H9 (cell line): ENCODE measurements at regions not wholly inside any gene's neighbourhood (a gene's known extent, or its start where the extent isn't known, plus 50 kb on each side); places are given as distances from the start of the nearest gene placed in this dataset.

Experiments
- DNase-seq: peaks from one replicate; pipeline ENCODE4 v3.0.0-alpha.2; 2017
- H2AFZ ChIP-seq: one replicate; pipeline ENCODE4 v1.6.1; 2013; ENCODE audit warnings: mild to moderate bottlenecking, low read length, control low read depth, moderate library complexity
- H2AK5ac ChIP-seq: 2 replicates; pipeline ENCODE4 v1.6.1; 2013; ENCODE audit warnings: low read length, control low read depth, mixed read lengths; ENCODE audit not compliant: insufficient read length
- H2BK120ac ChIP-seq: one replicate; pipeline ENCODE4 v1.6.1; 2013; ENCODE audit warnings: low read depth, mild to moderate bottlenecking, low read length, control low read depth, inconsistent platforms; ENCODE audit not compliant: poor library complexity, severe bottlenecking
- H2BK12ac ChIP-seq: 2 replicates; pipeline ENCODE4 v1.6.1; 2013; ENCODE audit warnings: low read length, control low read depth, mixed read lengths, low read depth; ENCODE audit not compliant: insufficient read length
- H2BK15ac ChIP-seq: 2 replicates; pipeline ENCODE4 v1.6.1; 2013; ENCODE audit warnings: low read depth, low read length, control low read depth
- H2BK20ac ChIP-seq: one replicate; pipeline ENCODE4 v1.6.1; 2013; ENCODE audit warnings: low read depth, mild to moderate bottlenecking, low read length, control low read depth, inconsistent platforms; ENCODE audit not compliant: poor library complexity, severe bottlenecking
- H2BK5ac ChIP-seq: 2 replicates; pipeline ENCODE4 v1.6.1; 2013; ENCODE audit warnings: low read length, control low read depth, mixed read lengths; ENCODE audit not compliant: insufficient read length
- H3K14ac ChIP-seq: 2 replicates; pipeline ENCODE4 v1.6.1; 2013; ENCODE audit warnings: low read length, control low read depth; ENCODE audit not compliant: insufficient read depth
- H3K18ac ChIP-seq: 2 replicates; pipeline ENCODE4 v1.6.1; 2013; ENCODE audit warnings: low read depth, mild to moderate bottlenecking, mixed read lengths, low read length, control low read depth; ENCODE audit not compliant: insufficient read length
- H3K23ac ChIP-seq: 2 replicates; pipeline ENCODE4 v1.6.1; 2013; ENCODE audit warnings: low read length, control low read depth, mixed read lengths, low read depth; ENCODE audit not compliant: insufficient read length
- H3K23me2 ChIP-seq: 2 replicates; pipeline ENCODE4 v1.6.1; 2013; ENCODE audit warnings: low read depth, mild to moderate bottlenecking, mixed read lengths, low read length, control low read depth; ENCODE audit not compliant: insufficient read length, poor library complexity, severe bottlenecking
- H3K27ac ChIP-seq: 2 replicates; pipeline ENCODE4 v1.5.1; 2013; ENCODE audit warnings: low read length, control low read depth, mixed read lengths, low read depth; ENCODE audit not compliant: insufficient read length
- H3K27me3 ChIP-seq: 2 replicates; pipeline ENCODE4 v1.6.1; 2013; ENCODE audit warnings: low read length, control low read depth, inconsistent platforms; ENCODE audit not compliant: insufficient read depth
- H3K4ac ChIP-seq: 2 replicates; pipeline ENCODE4 v1.6.1; 2013; ENCODE audit warnings: low read depth, mild to moderate bottlenecking, control low read depth, inconsistent platforms, low read length, moderate library complexity
- H3K4me1 ChIP-seq: 2 replicates; pipeline ENCODE4 v1.6.1; 2013; ENCODE audit warnings: low read length, control low read depth, inconsistent platforms; ENCODE audit not compliant: insufficient read depth
- H3K4me2 ChIP-seq: 2 replicates; pipeline ENCODE4 v1.6.1; 2013; ENCODE audit warnings: low read length, control low read depth, mixed read lengths; ENCODE audit not compliant: insufficient read length, insufficient read depth
- H3K56ac ChIP-seq: 2 replicates; pipeline ENCODE4 v1.6.1; 2013; ENCODE audit warnings: low read depth, mild to moderate bottlenecking, mixed read lengths, low read length, control low read depth; ENCODE audit not compliant: insufficient read length
- H3K79me1 ChIP-seq: 2 replicates; pipeline ENCODE4 v1.6.1; 2013; ENCODE audit warnings: low read depth, mild to moderate bottlenecking, moderate library complexity, low read length, control low read depth, inconsistent platforms; ENCODE audit not compliant: insufficient read depth, poor library complexity, severe bottlenecking
- H3K79me2 ChIP-seq: 2 replicates; pipeline ENCODE4 v1.6.1; 2013; ENCODE audit warnings: low read length, control low read depth, inconsistent platforms; ENCODE audit not compliant: insufficient read depth
- H3K9ac ChIP-seq: 2 replicates; pipeline ENCODE4 v1.6.1; 2013; ENCODE audit warnings: low read length, control low read depth, mixed read lengths; ENCODE audit not compliant: insufficient read length; ENCODE audit errors: extremely low read depth
- H3K9me3 ChIP-seq: one replicate; pipeline ENCODE4 v1.6.1; 2013; ENCODE audit warnings: low read depth, low read length, inconsistent platforms; ENCODE audit not compliant: control insufficient read depth
- H3T11ph ChIP-seq: one replicate; pipeline ENCODE4 v1.6.1; 2013; ENCODE audit warnings: mild to moderate bottlenecking, low read length, control low read depth, inconsistent platforms
- H4K20me1 ChIP-seq: one replicate; pipeline ENCODE4 v1.6.1; 2013; ENCODE audit not compliant: control insufficient read depth, insufficient read length, insufficient read depth
- H4K5ac ChIP-seq: 2 replicates; pipeline ENCODE4 v1.6.1; 2013; ENCODE audit warnings: low read depth, mild to moderate bottlenecking, mixed read lengths, low read length, control low read depth; ENCODE audit not compliant: insufficient read length
- H4K8ac ChIP-seq: replicated peaks from 2 replicates; pipeline ENCODE4 v1.6.1; 2013; ENCODE audit warnings: low read length, control low read depth, mixed read lengths, low read depth; ENCODE audit not compliant: insufficient read length
- H4K91ac ChIP-seq: 2 replicates; pipeline ENCODE4 v1.6.1; 2013; ENCODE audit warnings: low read depth, mild to moderate bottlenecking, moderate library complexity, mixed read lengths, low read length, control low read depth; ENCODE audit not compliant: insufficient read length
- H3K27ac Mint-ChIP-seq, 3 experiments: 2 replicates in 2 of 3; 3 replicates in 1 of 3; pipeline ENCODE4 v1.8.0; 2020 to 2021; ENCODE audit warnings: mixed read lengths in 3 of 3, mild to moderate bottlenecking in 1 of 3, moderate library complexity in 1 of 3
- H3K27me3 Mint-ChIP-seq: 2 replicates; pipeline ENCODE4 v1.8.0; 2021; ENCODE audit warnings: low read depth, mild to moderate bottlenecking, moderate library complexity, mixed read lengths
- H3K36me3 Mint-ChIP-seq, 3 experiments: 2 replicates in 2 of 3; 3 replicates in 1 of 3; pipeline ENCODE4 v1.8.0; 2020 to 2021; ENCODE audit warnings: low read depth in 3 of 3, mixed read lengths in 3 of 3; ENCODE audit not compliant: insufficient read depth in 1 of 3
- H3K4me1 Mint-ChIP-seq, 2 experiments: 2 replicates each; pipeline ENCODE4 v1.8.0; 2020; ENCODE audit warnings: mixed read lengths in 2 of 2
- H3K4me3 Mint-ChIP-seq, 2 experiments: 2 replicates in 1 of 2; 3 replicates in 1 of 2; pipeline ENCODE4 v1.8.0; 2020 to 2021; ENCODE audit warnings: mild to moderate bottlenecking in 2 of 2, mixed read lengths in 2 of 2, moderate library complexity in 1 of 2
- H3K9me3 Mint-ChIP-seq, 2 experiments: 2 replicates in 1 of 2; 3 replicates in 1 of 2; pipeline ENCODE4 v1.8.0; 2020; ENCODE audit warnings: mild to moderate bottlenecking in 2 of 2, mixed read lengths in 2 of 2, moderate library complexity in 1 of 2
- WGBS: extraction: QIAGEN DNeasy Blood & Tissue Kit; methylation state at CpG from one replicate; pipeline ENCODE4 v1.1.7; 2013; ENCODE audit warnings: missing lambda C conversion rate, low lambda C conversion rate, mixed read lengths; ENCODE audit not compliant: insufficient read length; ENCODE audit errors: extremely low coverage; 5-methylcytosine and 5-hydroxymethylcytosine counted together
- TF ChIP-seq, protein P1 (sequence below): fragments of 200-600 bp; sonication (generic); conservative IDR thresholded peaks from 3 replicates; pipeline ENCODE4 v1.8.0; 2021; ENCODE audit warnings: antibody characterized with exemption, mild to moderate bottlenecking

DNA sequence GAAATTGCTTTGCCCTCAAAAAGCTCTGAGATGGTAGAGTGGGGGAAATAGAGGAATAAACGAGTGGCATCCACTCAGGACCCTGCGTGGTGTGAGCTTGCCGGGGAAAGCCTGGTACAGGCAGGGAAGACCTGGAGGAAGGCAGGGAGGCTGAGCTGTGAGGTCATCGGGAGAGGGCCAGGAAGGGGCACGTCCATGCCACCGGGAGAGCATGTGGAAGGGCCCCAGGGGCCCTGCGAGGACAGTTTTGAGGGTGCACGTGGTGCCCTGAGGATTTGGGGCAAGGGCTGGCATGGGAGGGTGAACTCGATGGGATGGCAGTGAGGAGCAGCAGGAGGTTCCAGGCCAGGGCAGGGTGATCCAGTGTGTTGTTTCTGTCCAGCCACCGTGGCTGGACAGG, 56.3 kb upstream of the CBFA2T3 start:
- no peaks in the 10 kb centered on the region for H3K36me3 Mint-ChIP-seq
- no peak overlapping the region for H4K8ac ChIP-seq
- WGBS, result no CpG with 5 or more reads among the region's 10 CpGs
- TF ChIP-seq, protein P1, sequence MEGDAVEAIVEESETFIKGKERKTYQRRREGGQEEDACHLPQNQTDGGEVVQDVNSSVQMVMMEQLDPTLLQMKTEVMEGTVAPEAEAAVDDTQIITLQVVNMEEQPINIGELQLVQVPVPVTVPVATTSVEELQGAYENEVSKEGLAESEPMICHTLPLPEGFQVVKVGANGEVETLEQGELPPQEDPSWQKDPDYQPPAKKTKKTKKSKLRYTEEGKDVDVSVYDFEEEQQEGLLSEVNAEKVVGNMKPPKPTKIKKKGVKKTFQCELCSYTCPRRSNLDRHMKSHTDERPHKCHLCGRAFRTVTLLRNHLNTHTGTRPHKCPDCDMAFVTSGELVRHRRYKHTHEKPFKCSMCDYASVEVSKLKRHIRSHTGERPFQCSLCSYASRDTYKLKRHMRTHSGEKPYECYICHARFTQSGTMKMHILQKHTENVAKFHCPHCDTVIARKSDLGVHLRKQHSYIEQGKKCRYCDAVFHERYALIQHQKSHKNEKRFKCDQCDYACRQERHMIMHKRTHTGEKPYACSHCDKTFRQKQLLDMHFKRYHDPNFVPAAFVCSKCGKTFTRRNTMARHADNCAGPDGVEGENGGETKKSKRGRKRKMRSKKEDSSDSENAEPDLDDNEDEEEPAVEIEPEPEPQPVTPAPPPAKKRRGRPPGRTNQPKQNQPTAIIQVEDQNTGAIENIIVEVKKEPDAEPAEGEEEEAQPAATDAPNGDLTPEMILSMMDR, result no peak
- H3K4me3 Mint-ChIP-seq, result peak overlapping the region in 1 of 2 experiments; percentile 47; a peak in 1 of 5 replicates
- no peak overlapping the region for H3K56ac ChIP-seq
- H2BK12ac ChIP-seq, result no peak overlapping the region
- no peak overlapping the region for H3K23ac ChIP-seq
- H2AFZ ChIP-seq, result no peak overlapping the region
- no peak overlapping the region for H2BK5ac ChIP-seq
- H4K20me1 ChIP-seq, result no peaks in the 10 kb centered on the region
- peaks cover 6% of the 10 kb centered on the region for H3K23me2 ChIP-seq
- H3K4me1 ChIP-seq, result no peaks in the 10 kb centered on the region; the same call in 1 of the 2 replicates
- no peak overlapping the region for H3K9ac ChIP-seq
- H3K18ac ChIP-seq, result no peak overlapping the region
- no peaks in the 10 kb centered on the region for H3K79me1 ChIP-seq
- DNase-seq, result no peak
- H3K4me2 ChIP-seq, result no peak overlapping the region
- H3K27ac Mint-ChIP-seq, result no peak overlapping the region
- H3K79me2 ChIP-seq, result no peaks in the 10 kb centered on the region
- H2BK15ac ChIP-seq, result no peak overlapping the region
- H3K9me3 ChIP-seq, result no peaks in the 10 kb centered on the region
- peaks cover 7 to 26% of the 10 kb centered on the region in 2 experiments for H3K4me1 Mint-ChIP-seq
- no peak overlapping the region for H3K14ac ChIP-seq
- no peak overlapping the region for H2BK20ac ChIP-seq
- peaks cover 9 to 10% of the 10 kb centered on the region in 2 experiments; a peak in 3 of 5 replicates for H3K9me3 Mint-ChIP-seq
- no peak overlapping the region for H3K4ac ChIP-seq
- H3K27me3 ChIP-seq, result no peaks in the 10 kb centered on the region
- no peak overlapping the region for H2BK120ac ChIP-seq
- H4K5ac ChIP-seq, result no peak overlapping the region
- no peak overlapping the region for H2AK5ac ChIP-seq
- H3K27ac ChIP-seq, result no peak overlapping the region
- H3K27me3 Mint-ChIP-seq, result peaks cover 22% of the 10 kb centered on the region
- no peak overlapping the region for H4K91ac ChIP-seq
- H3T11ph ChIP-seq, result no peak overlapping the region
